GM11168 (cell line): ENCODE measurements at regions not wholly inside any gene's neighbourhood (a gene's known extent, or its start where the extent isn't known, plus 50 kb on each side); places are given as distances from the start of the nearest gene placed in this dataset.

ENCODE experiments used
- in situ Hi-C: fragments of 300-500 bp; cut with MboI; formaldehyde crosslinking; loops from one replicate; pipeline ENCODE4 v1.12.0; 2022; ENCODE audit warnings: low sequenced_read_pairs; ENCODE audit not compliant: unreplicated experiment

- in situ Hi-C loops, result no loop called here
These were observed 225.7 kb downstream of the DPH6 start for GRCh38 chr15:35320158-35320780.

- in situ Hi-C loops, result no loop called here
These were observed 226.6 kb downstream of the DPH6 start for GRCh38 chr15:35319354-35319753.

GRCh38 chr15:35317217-35317616, 228.7 kb downstream of the DPH6 start:
- in situ Hi-C loops, result no loop called here

- in situ Hi-C loops, result no loop called here
These were observed 227.2 kb upstream of the NANOGP8 start for GRCh38 chr15:35312344-35312743.

GRCh38 chr15:35311615-35312014, 226.5 kb upstream of the NANOGP8 start:
- in situ Hi-C loops, result no loop called here

GRCh38 chr15:35309886-35310285, 224.8 kb upstream of the NANOGP8 start:
- in situ Hi-C loops, result no loop called here

GRCh38 chr15:35308802-35309201, 223.7 kb upstream of the NANOGP8 start:
- in situ Hi-C loops, result no loop called here

- in situ Hi-C loops, result no loop called here
These were observed 222.6 kb upstream of the NANOGP8 start for GRCh38 chr15:35307676-35308075.

- in situ Hi-C loops, result no loop called here
These were observed 221.9 kb upstream of the NANOGP8 start for GRCh38 chr15:35307026-35307425.

GRCh38 chr15:35306361-35306981, 221.4 kb upstream of the NANOGP8 start:
- in situ Hi-C loops, result no loop called here

GRCh38 chr15:35305946-35306345, 220.9 kb upstream of the NANOGP8 start:
- in situ Hi-C loops, result no loop called here

- in situ Hi-C loops, result no loop called here
These were observed 220.0 kb upstream of the NANOGP8 start for GRCh38 chr15:35305031-35305550.

GRCh38 chr15:35304389-35304788, 219.3 kb upstream of the NANOGP8 start:
- in situ Hi-C loops, result no loop called here

- in situ Hi-C loops, result no loop called here
These were observed 217.2 kb upstream of the NANOGP8 start for GRCh38 chr15:35302334-35302733.

GRCh38 chr15:35301088-35301487, 216.0 kb upstream of the NANOGP8 start:
- in situ Hi-C loops, result no loop called here

GRCh38 chr15:35299059-35299735, 214.1 kb upstream of the NANOGP8 start:
- in situ Hi-C loops, result no loop called here

- in situ Hi-C loops, result no loop called here
These were observed 213.4 kb upstream of the NANOGP8 start for GRCh38 chr15:35298509-35298908.

- in situ Hi-C loops, result no loop called here
These were observed 208.4 kb upstream of the NANOGP8 start for GRCh38 chr15:35293353-35294130.

- in situ Hi-C loops, result no loop called here
These were observed 205.2 kb upstream of the NANOGP8 start for GRCh38 chr15:35290301-35290721.

GRCh38 chr15:35289024-35289617, 204.0 kb upstream of the NANOGP8 start:
- in situ Hi-C loops, result loop anchor here (10.0 kb wide), 2 partner anchors 156 to 214 kb away; no protein-coding TSS in a partner anchor
